Activated T-helper 1 cell treated with Interleukin-2 at 50 U/mL for 16 hours (primary cell): ENCODE measurements at regions not wholly inside any gene's neighbourhood (a gene's known extent, or its start where the extent isn't known, plus 50 kb on each side); places are given as distances from the start of the nearest gene placed in this dataset.
"Not testable (repeated sequence)": the region's sequence is repeated elsewhere in the genome, so short reads cannot be mapped to it uniquely, and the experiment has no call there.

Experiments
- DNase-seq: peaks from one replicate; pipeline ENCODE4 v3.0.0-alpha.2; 2020; ENCODE audit warnings: low read depth

- DNase-seq, result not testable (repeated sequence)
These were observed 90.2 kb upstream of the SLC45A1 start for GRCh38 chr1:8227674-8228073.

DNA sequence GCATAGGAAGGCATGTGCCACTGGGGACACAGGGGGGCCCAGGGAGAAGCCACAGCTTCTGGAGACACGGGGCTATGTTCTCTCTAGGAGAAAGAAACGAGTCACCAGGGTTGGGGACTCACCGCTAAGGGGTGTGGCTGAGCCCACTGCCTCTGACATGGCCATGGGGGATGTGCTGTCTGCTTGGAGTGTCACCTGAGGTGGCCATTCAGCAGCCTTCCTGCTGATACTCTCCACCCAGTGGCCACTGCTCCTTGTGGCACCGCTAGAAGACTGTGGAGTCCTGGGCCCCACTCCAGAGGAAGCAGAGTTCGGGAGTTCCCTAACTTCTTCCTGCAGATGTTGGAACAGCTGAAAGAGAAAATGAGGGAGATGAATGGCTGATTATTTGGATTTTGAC lies 91.2 kb upstream of the SLC45A1 start:
- no peak for DNase-seq

DNA sequence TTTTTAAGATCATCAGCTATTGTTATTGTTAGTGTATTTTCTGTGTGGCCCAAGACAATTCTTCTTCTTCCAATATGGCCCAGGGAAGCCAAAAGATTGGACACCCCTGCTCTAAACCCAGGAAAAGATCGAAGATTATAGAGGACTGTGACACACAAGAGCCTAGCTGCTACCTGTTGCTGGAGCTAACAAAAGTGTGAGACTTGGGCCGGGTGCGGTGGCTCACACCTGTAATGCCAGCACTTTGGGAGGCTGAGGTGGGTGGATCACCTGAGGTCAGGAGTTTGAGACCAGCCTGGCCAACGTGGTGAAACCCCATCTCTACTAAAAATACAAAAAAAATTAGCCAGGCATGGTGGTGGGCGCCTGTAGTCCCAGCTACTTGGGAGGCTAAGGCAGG lies 91.9 kb upstream of the SLC45A1 start:
- not testable (repeated sequence) for DNase-seq

- no peak for DNase-seq
These were observed 94.4 kb upstream of the SLC45A1 start for GRCh38 chr1:8223526-8223925.

DNA sequence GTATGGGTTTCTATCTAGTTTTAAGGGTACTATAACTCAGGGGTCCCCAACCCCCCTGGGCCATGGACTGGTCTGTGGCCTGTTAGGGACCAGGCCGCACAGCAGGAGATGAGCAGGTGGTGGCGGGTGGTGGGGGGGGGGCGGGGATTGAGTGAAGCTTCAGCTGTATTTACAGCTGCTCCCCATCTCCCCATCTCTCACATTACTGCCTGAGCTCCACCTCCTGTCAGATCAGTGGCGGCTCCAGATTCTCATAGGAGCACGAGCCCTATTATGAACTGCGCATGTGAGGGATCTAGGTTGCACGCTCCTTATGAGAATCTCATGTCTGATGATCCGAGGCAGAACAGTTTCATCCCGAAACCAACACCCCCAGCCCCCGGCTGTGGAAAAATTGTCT lies 95.1 kb upstream of the SLC45A1 start:
- DNase-seq, result no peak

- no peak for DNase-seq
These were observed 98.4 kb upstream of the SLC45A1 start for GRCh38 chr1:8219530-8219929.

DNA sequence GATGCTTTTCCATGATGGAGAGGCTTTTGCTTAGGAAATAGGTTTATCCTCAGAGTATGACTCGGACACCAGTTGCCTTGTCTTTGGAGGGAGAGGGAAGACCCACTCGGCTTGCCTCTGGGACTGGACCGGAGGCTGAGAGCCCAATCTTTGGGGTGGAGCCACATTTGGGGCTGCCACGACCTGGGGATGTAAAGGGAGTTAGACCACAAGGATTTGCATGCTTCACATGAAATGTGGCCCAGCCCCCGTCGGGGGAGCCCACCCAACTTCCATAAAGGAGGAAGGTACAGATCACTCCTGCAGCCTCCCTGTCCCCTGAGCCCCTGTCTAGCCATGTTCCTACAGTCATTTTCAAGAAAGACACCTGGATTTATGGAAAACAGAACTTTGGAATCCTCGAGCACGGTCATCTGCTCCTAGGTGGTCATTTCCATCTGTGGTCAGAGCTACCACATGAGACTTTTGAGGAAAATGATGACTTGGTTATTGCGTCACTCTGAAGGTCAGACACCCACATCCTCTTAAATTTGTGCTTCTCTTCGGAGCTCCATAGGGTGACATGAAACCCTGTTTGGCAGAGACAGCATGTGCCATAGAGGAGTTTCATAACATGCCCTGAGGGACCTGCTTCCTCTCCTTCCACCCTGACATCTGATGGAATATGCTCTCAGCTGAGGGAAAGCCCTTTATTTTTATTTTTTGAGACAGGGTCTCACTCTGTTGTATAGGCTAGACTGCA lies 99.4 kb upstream of the SLC45A1 start:
- DNase-seq, result no peak

DNA sequence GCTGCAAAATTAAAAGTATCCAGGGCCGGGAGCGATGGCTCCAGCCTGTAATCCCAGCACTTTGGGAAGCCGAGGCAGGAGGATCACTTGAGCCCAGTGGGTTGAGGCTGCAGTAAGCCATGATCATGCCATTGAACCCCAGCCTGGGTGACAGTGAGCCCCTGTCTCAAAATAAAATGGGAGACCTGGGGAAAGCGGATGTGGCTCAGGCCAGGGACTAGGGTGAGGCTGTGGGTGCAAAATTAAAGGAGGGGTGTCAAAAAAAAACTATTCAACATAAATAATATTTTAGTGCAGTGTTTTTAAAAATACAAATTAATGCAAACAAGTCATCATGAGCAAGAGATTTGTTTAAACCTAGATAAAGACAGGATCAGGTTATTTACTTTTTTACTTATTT lies 100.1 kb upstream of the SLC45A1 start:
- no peak for DNase-seq

- no peak for DNase-seq
These were observed 100.8 kb upstream of the SLC45A1 start for GRCh38 chr1:8217011-8217711.

DNA sequence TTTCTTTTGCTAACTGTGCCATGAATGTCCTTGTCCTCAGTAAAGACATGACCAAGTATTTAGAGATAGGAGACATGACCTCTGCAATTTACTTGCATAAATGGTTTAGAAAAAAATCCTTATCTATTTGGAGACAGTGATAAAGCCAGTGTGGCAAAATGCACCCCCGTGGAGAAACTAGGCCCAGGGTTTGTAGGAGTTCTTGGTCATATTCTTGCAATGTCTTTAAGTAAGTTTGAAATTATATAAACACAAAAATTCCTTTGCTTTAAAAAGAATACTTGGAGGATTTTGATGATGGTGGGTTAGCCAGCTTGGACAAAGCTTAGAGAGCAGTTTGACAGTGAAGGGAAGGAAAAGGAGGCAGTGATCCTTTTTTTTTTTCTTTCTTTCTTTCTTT lies 101.9 kb upstream of the SLC45A1 start:
- no peak for DNase-seq

DNA sequence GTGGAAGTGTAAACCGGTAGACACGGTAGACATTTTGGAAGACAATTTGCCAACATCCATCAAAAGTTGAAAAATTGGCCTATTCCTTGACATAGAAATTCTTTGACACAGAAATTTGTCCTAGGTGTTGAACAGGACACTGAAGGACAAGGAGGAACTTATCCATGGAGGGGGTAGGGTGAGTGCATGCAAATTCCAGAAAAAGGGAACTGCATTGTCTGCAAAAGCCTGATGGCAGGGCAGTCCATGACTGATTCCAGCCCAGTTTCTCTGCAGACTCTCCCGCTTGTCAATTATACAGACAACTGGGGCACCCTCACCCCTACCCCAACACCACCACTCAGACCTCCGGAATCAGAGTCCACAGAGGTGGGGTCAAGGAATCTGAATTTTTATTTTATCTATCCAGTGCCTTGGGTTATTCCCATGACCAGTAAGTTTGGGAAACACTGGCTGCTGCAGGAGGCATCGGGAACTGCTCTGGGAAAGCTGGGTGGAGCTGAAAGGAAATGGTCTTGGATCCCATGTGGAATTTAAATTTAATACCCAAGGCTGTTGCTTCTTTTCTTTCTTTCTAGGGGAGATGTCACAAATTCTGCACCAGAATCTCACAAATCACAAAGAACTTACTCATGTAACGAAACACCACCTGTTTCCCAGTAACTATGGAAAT lies 103.3 kb upstream of the SLC45A1 start:
- DNase-seq, result no peak

GRCh38 chr1:8213676-8214075 lies 104.2 kb upstream of the SLC45A1 start:
- DNase-seq, result no peak

GRCh38 chr1:8213136-8213535 lies 104.8 kb upstream of the SLC45A1 start:
- DNase-seq, result no peak

DNA sequence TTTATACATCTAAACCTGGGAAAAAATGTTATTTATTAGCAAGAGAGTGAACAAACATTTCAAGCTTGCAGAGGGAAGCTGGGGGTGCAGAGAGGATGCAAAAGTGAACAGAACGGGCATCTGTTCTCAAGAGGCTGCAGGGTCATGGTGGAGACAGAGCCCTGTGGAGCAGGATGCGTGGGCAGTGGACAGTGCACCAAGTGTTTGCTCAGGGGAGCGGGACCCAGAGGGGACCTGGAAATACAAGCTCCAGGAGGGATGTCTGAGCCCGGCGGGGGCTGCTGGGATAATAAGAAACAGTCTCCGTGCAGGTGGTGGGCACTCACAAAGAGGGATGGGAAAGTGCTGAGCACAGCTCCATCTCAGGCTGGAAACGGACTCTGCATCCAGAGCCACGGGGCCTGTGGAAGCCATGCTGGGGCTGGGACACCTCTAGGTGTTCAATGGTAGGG lies 105.3 kb upstream of the SLC45A1 start:
- no peak for DNase-seq

- DNase-seq, result no peak
These were observed 105.9 kb upstream of the SLC45A1 start for GRCh38 chr1:8211883-8212579.

GRCh38 chr1:8211251-8211882 lies 106.5 kb upstream of the SLC45A1 start:
- DNase-seq, result no peak

DNA sequence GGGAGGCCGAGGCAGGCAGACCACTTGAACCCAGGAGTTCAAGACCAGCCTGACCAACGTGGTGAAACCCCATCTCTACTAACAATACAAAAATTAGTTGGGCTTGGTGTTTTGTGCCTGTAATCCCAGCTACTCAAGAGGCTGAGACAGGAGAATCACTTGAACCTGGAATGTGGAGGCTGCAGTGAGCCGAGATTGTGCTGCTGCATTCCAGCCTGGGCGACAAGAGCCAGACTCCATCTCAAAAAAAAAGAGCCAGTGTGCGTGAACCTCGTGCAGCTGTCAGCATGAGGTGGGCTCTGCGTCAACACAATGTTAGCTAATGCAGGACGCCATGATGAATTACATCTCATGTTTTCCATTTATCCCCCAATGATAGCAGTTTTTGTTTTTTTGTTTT lies 110.7 kb upstream of the SLC45A1 start:
- DNase-seq, result no peak

GRCh38 chr1:8206391-8206790 lies 111.5 kb upstream of the SLC45A1 start:
- DNase-seq, result no peak

DNA sequence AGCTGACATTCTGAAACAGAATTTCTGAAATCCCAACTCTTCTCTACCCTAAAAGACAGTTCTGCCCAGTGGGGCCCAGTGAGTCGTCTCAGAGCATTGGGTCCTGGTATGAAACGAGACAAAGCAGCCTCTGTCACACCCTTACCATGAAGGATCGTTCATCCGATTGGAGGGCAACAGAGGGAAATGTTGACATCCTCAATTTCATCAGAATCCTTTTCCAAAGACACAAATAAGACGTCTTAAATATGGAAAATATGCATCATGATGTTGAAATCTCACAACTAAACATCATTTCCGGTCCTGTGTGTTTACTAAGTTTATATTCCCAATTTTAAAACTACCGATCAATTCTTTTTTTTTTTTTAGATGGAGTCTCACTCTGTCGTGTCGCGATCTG lies 112.1 kb upstream of the SLC45A1 start:
- DNase-seq, result no peak

DNA sequence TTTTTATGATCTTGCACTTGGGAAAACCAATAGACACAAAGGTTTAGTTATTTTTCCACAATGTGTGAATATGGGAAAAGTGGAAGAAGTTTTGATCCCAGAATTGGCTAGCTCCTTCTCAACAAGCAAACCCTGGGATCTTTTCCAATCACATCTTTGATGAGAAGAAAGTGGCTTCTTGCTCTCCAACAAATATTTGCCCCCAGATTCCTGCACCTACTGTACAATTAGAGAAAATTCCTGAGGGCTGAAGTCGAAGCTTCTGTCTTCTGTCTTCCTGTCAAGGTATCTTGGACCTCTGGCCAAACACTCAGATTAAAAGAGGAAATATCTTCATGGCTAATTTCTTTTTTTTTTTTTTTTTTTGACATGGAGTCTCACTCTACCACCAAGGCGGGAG lies 113.1 kb upstream of the SLC45A1 start:
- no peak for DNase-seq

DNA sequence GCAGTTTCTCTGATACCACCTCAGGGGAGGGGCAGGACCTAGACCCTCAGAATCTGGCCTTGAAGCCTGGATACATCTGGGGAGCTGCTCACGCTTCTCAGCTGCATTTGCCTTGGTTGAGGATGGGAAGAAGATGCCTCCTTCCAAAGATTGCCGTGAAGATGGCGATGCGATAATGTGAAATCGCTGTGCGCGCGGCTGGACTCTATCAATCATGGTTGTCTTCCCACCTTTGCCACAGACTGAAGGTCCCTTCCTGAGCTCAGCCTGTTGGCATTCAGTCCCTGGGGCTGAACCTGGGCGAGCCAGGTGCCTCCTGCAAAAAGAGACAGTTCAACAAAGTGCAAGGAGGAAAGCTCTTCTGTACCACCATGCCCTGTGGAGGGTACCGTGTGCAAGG lies 114.4 kb upstream of the SLC45A1 start:
- no peak for DNase-seq

DNA sequence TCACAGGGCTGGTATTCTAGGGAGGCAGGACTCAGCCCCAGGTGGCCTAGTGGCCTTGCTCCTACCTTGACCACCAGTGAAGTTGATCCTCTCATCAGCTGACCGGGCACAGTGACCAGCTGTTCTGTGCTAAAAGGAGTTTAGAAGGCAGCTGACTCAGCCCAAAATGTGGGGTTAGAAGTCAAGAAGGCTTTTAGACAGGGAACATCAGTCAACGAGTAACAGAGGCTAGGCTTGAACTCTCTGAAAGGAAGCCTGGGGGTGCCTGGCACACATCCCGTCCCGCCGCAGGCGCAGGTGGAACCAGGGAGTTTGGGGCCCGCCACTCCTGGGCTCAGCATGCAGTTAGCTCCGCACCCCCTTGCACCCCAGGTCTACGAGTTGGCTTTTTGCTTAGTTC lies 114.9 kb upstream of the SLC45A1 start:
- DNase-seq, result no peak
